HEK293 (cell line): ENCODE measurements at regions not wholly inside any gene's neighbourhood (a gene's known extent, or its start where the extent isn't known, plus 50 kb on each side); places are given as distances from the start of the nearest gene placed in this dataset.

ENCODE experiments used
- CTCF ChIA-PET: fragments of 350-600 bp; formaldehyde crosslinking; extraction: SDS; loops from one replicate; lab custom pipeline; 2021; ENCODE audit warnings: antibody characterized with exemption; lab: Yijun Ruan, JAX
- POLR2A ChIA-PET: fragments of 300-600 bp; formaldehyde crosslinking; extraction: SDS; loops from one replicate; lab custom pipeline; 2020; ENCODE audit warnings: antibody characterized with exemption, inconsistent platforms; lab: Yijun Ruan, JAX
- H3K27ac ChIP-seq: fragments of 200-500 bp; sonication (Bioruptor generic); 2 replicates; pipeline ENCODE4 v1.5.1; 2014; ENCODE audit warnings: low read depth, low read length, control low read depth, inconsistent platforms; ENCODE audit errors: extremely low read depth
- H3K36me3 ChIP-seq, 2 experiments: fragments of 200-500 bp in 1 of 2; sonication (Bioruptor generic) in 1 of 2; 1 replicate in 1 of 2; 2 replicates in 1 of 2; pipeline ENCODE4 v1.5.1; 2014 to 2017; ENCODE audit warnings: inconsistent platforms in 2 of 2, low read length in 2 of 2; ENCODE audit not compliant: control insufficient read depth in 2 of 2, insufficient read depth in 1 of 2
- H3K4me1 ChIP-seq: fragments of 200-500 bp; sonication (Bioruptor generic); 2 replicates; pipeline ENCODE4 v1.5.1; 2014; ENCODE audit warnings: mild to moderate bottlenecking, low read length, inconsistent platforms; ENCODE audit not compliant: control insufficient read depth, insufficient read depth
- H3K4me3 ChIP-seq: 2 replicates; pipeline ENCODE4 v1.5.1; 2011; ENCODE audit warnings: low read depth, mild to moderate bottlenecking, control low read depth, low read length, moderate library complexity
- H3K9me3 ChIP-seq: fragments of 200-500 bp; sonication (Bioruptor generic); 2 replicates; pipeline ENCODE4 v1.5.1; 2014; ENCODE audit warnings: low read depth, low read length, inconsistent platforms; ENCODE audit not compliant: control insufficient read depth, insufficient read depth
- MZF1 ChIP-seq: fragments of 450-650 bp; formaldehyde crosslinking; IDR thresholded peaks from 2 replicates; pipeline ENCODE4 v1.5.1; 2017; ENCODE audit warnings: missing biosample characterization, missing genetic modification characterization, borderline replicate concordance
- SCRT2 ChIP-seq: fragments of 450-650 bp; formaldehyde crosslinking; IDR thresholded peaks from 2 replicates; pipeline ENCODE4 v1.5.1; 2016; ENCODE audit warnings: missing biosample characterization, missing genetic modification characterization
- SP7 ChIP-seq: fragments of 450-650 bp; formaldehyde crosslinking; IDR thresholded peaks from 2 replicates; pipeline ENCODE4 v1.5.1; 2016; ENCODE audit warnings: missing biosample characterization, missing genetic modification characterization
- TCF7L2 ChIP-seq: IDR thresholded peaks from 2 replicates; pipeline ENCODE4 v1.6.1; 2011; ENCODE audit warnings: low read depth, mild to moderate bottlenecking, inconsistent platforms, low read length, moderate library complexity, borderline replicate concordance
- WT1 ChIP-seq: fragments of 450-650 bp; formaldehyde crosslinking; IDR thresholded peaks from 2 replicates; pipeline ENCODE4 v1.5.1; 2016; ENCODE audit warnings: missing biosample characterization, missing genetic modification characterization
- ZBTB20 ChIP-seq: fragments of 450-650 bp; formaldehyde crosslinking; IDR thresholded peaks from 2 replicates; pipeline ENCODE4 v1.5.1; 2016; ENCODE audit warnings: missing biosample characterization, missing genetic modification characterization
- ZFHX2 ChIP-seq: fragments of 450-650 bp; formaldehyde crosslinking; conservative IDR thresholded peaks from 2 replicates; pipeline ENCODE4 v1.5.1; 2016; ENCODE audit warnings: missing biosample characterization, missing genetic modification characterization
- ZNF112 ChIP-seq: fragments of 450-650 bp; formaldehyde crosslinking; IDR thresholded peaks from 2 replicates; pipeline ENCODE4 v1.5.0; 2017; ENCODE audit warnings: missing biosample characterization, missing genetic modification characterization
- ZNF202 ChIP-seq: fragments of 450-650 bp; formaldehyde crosslinking; IDR thresholded peaks from 2 replicates; pipeline ENCODE4 v1.5.1; 2016; ENCODE audit warnings: missing biosample characterization, missing genetic modification characterization, borderline replicate concordance
- ZNF221 ChIP-seq: fragments of 450-650 bp; formaldehyde crosslinking; IDR thresholded peaks from 2 replicates; pipeline ENCODE4 v1.5.1; 2017; ENCODE audit warnings: missing biosample characterization, missing genetic modification characterization, borderline replicate concordance
- ZNF23 ChIP-seq: fragments of 450-650 bp; formaldehyde crosslinking; IDR thresholded peaks from 2 replicates; pipeline ENCODE4 v1.5.1; 2016; ENCODE audit warnings: missing biosample characterization, missing genetic modification characterization, borderline replicate concordance
- ZNF239 ChIP-seq: fragments of 450-650 bp; formaldehyde crosslinking; IDR thresholded peaks from 2 replicates; pipeline ENCODE4 v1.5.1; 2016; ENCODE audit warnings: missing biosample characterization, missing genetic modification characterization
- ZNF274 ChIP-seq, 2 experiments: fragments of 200-500 bp in 1 of 2; fragments of 450-650 bp in 1 of 2; sonication (Bioruptor generic) in 1 of 2; formaldehyde crosslinking in 1 of 2; IDR thresholded peaks; 2 replicates each; pipeline versions ENCODE4 v1.5.1 to v1.6.1; 2014 to 2016; ENCODE audit warnings: borderline replicate concordance in 1 of 2, inconsistent platforms in 1 of 2, low read length in 1 of 2, missing biosample characterization in 1 of 2, missing genetic modification characterization in 1 of 2
- ZNF48 ChIP-seq: fragments of 450-650 bp; formaldehyde crosslinking; IDR thresholded peaks from 2 replicates; pipeline ENCODE4 v1.5.1; 2016; ENCODE audit warnings: missing biosample characterization, missing genetic modification characterization
- ZNF510 ChIP-seq: fragments of 450-650 bp; formaldehyde crosslinking; IDR thresholded peaks from 2 replicates; pipeline ENCODE4 v1.5.1; 2018; ENCODE audit warnings: mild to moderate bottlenecking, missing genetic modification characterization, missing biosample characterization; ENCODE audit not compliant: insufficient replicate concordance
- TF ChIP-seq, protein P1 (sequence below): fragments of 450-650 bp; formaldehyde crosslinking; IDR thresholded peaks from 2 replicates; pipeline ENCODE4 v1.5.1; 2016; ENCODE audit warnings: missing biosample characterization, missing genetic modification characterization
- TF ChIP-seq, protein P2 (sequence below): fragments of 450-650 bp; formaldehyde crosslinking; optimal IDR thresholded peaks from 2 replicates; pipeline ENCODE3; 2016; ENCODE audit warnings: missing biosample characterization, mild to moderate bottlenecking, missing genetic modification characterization
- TF ChIP-seq, protein P3 (sequence below): fragments of 450-650 bp; formaldehyde crosslinking; IDR thresholded peaks from 2 replicates; pipeline ENCODE4; 2016; ENCODE audit warnings: missing biosample characterization, missing genetic modification characterization
- TF ChIP-seq, protein P4 (sequence below): fragments of 450-650 bp; formaldehyde crosslinking; IDR thresholded peaks from 2 replicates; pipeline ENCODE4 v1.5.1; 2016; ENCODE audit warnings: missing biosample characterization, missing genetic modification characterization, borderline replicate concordance
- TF ChIP-seq, protein P5 (sequence below): fragments of 450-650 bp; formaldehyde crosslinking; IDR thresholded peaks from 2 replicates; pipeline ENCODE4 v1.5.1; 2017; ENCODE audit warnings: missing biosample characterization, missing genetic modification characterization
- TF ChIP-seq, protein P6 (sequence below): fragments of 450-650 bp; formaldehyde crosslinking; IDR thresholded peaks from 2 replicates; pipeline ENCODE4 v1.5.1; 2016; ENCODE audit warnings: missing biosample characterization, missing genetic modification characterization

DNA sequence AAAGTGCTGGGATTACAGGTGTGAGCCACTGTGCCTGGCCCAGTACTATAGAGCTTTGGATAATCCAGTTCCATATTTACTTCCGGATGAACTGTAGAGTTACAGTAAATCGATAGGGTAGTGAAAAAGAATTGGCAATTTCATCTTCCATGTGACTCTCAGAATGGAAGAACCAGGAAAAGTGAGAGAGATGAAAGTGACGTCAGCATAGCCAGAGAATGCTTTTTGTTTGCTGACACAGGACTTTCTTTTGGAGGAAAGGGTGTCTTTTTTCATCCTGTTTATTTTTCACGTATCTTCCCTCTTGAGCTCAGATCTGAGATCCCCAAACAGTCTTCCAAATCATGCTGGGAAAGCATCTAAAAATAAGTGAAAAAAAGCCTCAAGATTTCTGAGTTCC, 91.2 kb upstream of the KCNAB1 start:
- TF ChIP-seq, protein P1, sequence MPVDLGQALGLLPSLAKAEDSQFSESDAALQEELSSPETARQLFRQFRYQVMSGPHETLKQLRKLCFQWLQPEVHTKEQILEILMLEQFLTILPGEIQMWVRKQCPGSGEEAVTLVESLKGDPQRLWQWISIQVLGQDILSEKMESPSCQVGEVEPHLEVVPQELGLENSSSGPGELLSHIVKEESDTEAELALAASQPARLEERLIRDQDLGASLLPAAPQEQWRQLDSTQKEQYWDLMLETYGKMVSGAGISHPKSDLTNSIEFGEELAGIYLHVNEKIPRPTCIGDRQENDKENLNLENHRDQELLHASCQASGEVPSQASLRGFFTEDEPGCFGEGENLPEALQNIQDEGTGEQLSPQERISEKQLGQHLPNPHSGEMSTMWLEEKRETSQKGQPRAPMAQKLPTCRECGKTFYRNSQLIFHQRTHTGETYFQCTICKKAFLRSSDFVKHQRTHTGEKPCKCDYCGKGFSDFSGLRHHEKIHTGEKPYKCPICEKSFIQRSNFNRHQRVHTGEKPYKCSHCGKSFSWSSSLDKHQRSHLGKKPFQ: no peak
- TF ChIP-seq ZBTB20 (no peak), ZNF510 (tag by site-specific recombination) (no peak), SCRT2 (tag by site-specific recombination) (no peak), ZNF112 (tag by site-specific recombination) (no peak), WT1 (tag by site-specific recombination) (no peak)
- H3K36me3 ChIP-seq: no peaks in the 10 kb centered on the region
- no peaks in the 10 kb centered on the region for H3K9me3 ChIP-seq
- no peak overlapping the region for H3K4me3 ChIP-seq
- ChIA-PET POLR2A (no interaction called here), CTCF (interaction anchor here (0.5 to 1.3 kb wide), 2 partner anchors 840 to 1108 kb away, joined by 3 to 8 read pairs; no protein-coding TSS in a partner anchor)
- H3K4me1 ChIP-seq: no peaks in the 10 kb centered on the region
- H3K27ac ChIP-seq: no peak overlapping the region

DNA sequence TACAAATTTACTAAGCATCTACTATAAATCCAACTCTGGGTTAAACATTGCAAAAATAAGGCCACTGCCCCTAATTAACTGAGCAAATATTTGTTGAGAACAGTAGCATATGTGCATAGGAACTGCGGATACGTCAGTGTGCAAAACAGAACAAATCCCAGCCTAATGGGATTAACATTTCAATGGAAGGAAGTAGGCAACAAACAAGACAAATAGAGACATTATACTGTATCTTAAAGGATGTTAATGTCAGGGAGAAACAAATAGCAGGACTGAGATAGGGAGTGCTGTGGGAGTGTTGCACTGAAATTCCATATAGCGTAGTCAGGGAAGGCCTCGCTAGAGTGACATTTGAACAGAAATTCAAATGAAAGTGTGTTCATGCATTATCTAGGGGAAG, 89.7 kb upstream of the KCNAB1 start:
- Histone ChIP-seq H3K4me1 (no peaks in the 10 kb centered on the region), H3K27ac (no peak overlapping the region), H3K9me3 (no peaks in the 10 kb centered on the region), H3K4me3 (no peak overlapping the region), H3K36me3 (no peaks in the 10 kb centered on the region)
- CTCF ChIA-PET: interaction anchor here (0.6 to 0.8 kb wide), 2 partner anchors 13 to 1542 kb away, joined by 3 to 4 read pairs; no protein-coding TSS in a partner anchor
- no peak for TF ChIP-seq ZFHX2 (tag by site-specific recombination)
- no peak for TF ChIP-seq TCF7L2
- no peak for TF ChIP-seq ZNF274 (IDR thresholded peaks at IDR 0.05; ENCODE audit: low read length)
- no peak for TF ChIP-seq ZNF274 (tag by site-specific recombination; IDR thresholded peaks at IDR 0.05; ENCODE audit: borderline replicate concordance)
- TF ChIP-seq, protein P2, sequence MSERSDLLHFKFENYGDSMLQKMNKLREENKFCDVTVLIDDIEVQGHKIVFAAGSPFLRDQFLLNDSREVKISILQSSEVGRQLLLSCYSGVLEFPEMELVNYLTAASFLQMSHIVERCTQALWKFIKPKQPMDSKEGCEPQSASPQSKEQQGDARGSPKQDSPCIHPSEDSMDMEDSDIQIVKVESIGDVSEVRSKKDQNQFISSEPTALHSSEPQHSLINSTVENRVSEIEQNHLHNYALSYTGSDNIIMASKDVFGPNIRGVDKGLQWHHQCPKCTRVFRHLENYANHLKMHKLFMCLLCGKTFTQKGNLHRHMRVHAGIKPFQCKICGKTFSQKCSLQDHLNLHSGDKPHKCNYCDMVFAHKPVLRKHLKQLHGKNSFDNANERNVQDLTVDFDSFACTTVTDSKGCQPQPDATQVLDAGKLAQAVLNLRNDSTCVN: no peak
- no peak for TF ChIP-seq ZNF48 (tag by site-specific recombination)
- TF ChIP-seq, protein P3, sequence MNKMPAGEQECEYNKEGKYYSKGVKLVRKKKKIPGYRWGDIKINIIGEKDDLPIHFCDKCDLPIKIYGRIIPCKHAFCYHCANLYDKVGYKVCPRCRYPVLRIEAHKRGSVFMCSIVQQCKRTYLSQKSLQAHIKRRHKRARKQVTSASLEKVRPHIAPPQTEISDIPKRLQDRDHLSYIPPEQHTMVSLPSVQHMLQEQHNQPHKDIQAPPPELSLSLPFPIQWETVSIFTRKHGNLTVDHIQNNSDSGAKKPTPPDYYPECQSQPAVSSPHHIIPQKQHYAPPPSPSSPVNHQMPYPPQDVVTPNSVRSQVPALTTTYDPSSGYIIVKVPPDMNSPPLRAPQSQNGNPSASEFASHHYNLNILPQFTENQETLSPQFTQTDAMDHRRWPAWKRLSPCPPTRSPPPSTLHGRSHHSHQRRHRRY (tag by site-specific recombination): no peak
- TF ChIP-seq ZNF221 (tag by site-specific recombination): no peak
- TF ChIP-seq, protein P4, sequence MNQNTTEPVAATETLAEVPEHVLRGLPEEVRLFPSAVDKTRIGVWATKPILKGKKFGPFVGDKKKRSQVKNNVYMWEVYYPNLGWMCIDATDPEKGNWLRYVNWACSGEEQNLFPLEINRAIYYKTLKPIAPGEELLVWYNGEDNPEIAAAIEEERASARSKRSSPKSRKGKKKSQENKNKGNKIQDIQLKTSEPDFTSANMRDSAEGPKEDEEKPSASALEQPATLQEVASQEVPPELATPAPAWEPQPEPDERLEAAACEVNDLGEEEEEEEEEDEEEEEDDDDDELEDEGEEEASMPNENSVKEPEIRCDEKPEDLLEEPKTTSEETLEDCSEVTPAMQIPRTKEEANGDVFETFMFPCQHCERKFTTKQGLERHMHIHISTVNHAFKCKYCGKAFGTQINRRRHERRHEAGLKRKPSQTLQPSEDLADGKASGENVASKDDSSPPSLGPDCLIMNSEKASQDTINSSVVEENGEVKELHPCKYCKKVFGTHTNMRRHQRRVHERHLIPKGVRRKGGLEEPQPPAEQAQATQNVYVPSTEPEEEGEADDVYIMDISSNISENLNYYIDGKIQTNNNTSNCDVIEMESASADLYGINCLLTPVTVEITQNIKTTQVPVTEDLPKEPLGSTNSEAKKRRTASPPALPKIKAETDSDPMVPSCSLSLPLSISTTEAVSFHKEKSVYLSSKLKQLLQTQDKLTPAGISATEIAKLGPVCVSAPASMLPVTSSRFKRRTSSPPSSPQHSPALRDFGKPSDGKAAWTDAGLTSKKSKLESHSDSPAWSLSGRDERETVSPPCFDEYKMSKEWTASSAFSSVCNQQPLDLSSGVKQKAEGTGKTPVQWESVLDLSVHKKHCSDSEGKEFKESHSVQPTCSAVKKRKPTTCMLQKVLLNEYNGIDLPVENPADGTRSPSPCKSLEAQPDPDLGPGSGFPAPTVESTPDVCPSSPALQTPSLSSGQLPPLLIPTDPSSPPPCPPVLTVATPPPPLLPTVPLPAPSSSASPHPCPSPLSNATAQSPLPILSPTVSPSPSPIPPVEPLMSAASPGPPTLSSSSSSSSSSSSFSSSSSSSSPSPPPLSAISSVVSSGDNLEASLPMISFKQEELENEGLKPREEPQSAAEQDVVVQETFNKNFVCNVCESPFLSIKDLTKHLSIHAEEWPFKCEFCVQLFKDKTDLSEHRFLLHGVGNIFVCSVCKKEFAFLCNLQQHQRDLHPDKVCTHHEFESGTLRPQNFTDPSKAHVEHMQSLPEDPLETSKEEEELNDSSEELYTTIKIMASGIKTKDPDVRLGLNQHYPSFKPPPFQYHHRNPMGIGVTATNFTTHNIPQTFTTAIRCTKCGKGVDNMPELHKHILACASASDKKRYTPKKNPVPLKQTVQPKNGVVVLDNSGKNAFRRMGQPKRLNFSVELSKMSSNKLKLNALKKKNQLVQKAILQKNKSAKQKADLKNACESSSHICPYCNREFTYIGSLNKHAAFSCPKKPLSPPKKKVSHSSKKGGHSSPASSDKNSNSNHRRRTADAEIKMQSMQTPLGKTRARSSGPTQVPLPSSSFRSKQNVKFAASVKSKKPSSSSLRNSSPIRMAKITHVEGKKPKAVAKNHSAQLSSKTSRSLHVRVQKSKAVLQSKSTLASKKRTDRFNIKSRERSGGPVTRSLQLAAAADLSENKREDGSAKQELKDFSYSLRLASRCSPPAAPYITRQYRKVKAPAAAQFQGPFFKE: no peak
- TF ChIP-seq MZF1: no peak
- TF ChIP-seq ZNF23: no peak
- TF ChIP-seq, protein P5, sequence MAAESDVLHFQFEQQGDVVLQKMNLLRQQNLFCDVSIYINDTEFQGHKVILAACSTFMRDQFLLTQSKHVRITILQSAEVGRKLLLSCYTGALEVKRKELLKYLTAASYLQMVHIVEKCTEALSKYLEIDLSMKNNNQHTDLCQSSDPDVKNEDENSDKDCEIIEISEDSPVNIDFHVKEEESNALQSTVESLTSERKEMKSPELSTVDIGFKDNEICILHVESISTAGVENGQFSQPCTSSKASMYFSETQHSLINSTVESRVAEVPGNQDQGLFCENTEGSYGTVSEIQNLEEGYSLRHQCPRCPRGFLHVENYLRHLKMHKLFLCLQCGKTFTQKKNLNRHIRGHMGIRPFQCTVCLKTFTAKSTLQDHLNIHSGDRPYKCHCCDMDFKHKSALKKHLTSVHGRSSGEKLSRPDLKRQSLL (tag by site-specific recombination): no peak
- no peak for TF ChIP-seq ZNF239
- TF ChIP-seq SP7 (tag by site-specific recombination): no peak
- TF ChIP-seq, protein P6, sequence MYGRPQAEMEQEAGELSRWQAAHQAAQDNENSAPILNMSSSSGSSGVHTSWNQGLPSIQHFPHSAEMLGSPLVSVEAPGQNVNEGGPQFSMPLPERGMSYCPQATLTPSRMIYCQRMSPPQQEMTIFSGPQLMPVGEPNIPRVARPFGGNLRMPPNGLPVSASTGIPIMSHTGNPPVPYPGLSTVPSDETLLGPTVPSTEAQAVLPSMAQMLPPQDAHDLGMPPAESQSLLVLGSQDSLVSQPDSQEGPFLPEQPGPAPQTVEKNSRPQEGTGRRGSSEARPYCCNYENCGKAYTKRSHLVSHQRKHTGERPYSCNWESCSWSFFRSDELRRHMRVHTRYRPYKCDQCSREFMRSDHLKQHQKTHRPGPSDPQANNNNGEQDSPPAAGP (tag by site-specific recombination): no peak
- TF ChIP-seq ZNF202 (tag by site-specific recombination): no peak
- POLR2A ChIA-PET: no interaction called here
